ENCODE measurements at regions not wholly inside any gene's neighbourhood (a gene's known extent, or its start where the extent isn't known, plus 50 kb on each side); places are given as distances from the start of the nearest gene placed in this dataset.
"Not testable (repeated sequence)": the region's sequence is repeated elsewhere in the genome, so short reads cannot be mapped to it uniquely, and the experiment has no call there.

GRCh38 chr5:165405340-165405739, 1899.9 kb downstream of the MAT2B start:
- Histone ChIP-seq H3K27ac (ENCODE audit: low read length) (no peak overlapping the region), H3K4me1 (ENCODE audit: control insufficient read depth, insufficient read depth, low read length) (no peaks in the 10 kb centered on the region), H3K4me3 (ENCODE audit: low read length) (no peak overlapping the region), H3K9me3 (ENCODE audit: control insufficient read depth, low read depth, low read length) (peaks cover 2% of the 10 kb centered on the region), H3K36me3 (ENCODE audit: control insufficient read depth, insufficient read depth, low read length) (no peaks in the 10 kb centered on the region), H3K27me3 (ENCODE audit: control insufficient read depth, insufficient read depth, low read length) (no peaks in the 10 kb centered on the region)
- no peak for DNase-seq
- 60% methylated on average over 1 of the region's 1 CpG for WGBS (ENCODE audit: insufficient coverage, low lambda C conversion rate)

- 87% methylated on average over 3 of the region's 3 CpGs for WGBS (ENCODE audit: insufficient coverage, low lambda C conversion rate)
- Histone ChIP-seq H3K4me1 (ENCODE audit: control insufficient read depth, insufficient read depth, low read length) (no peaks in the 10 kb centered on the region), H3K9me3 (ENCODE audit: control insufficient read depth, low read depth, low read length) (peaks cover 2% of the 10 kb centered on the region), H3K4me3 (ENCODE audit: low read length) (no peak overlapping the region), H3K36me3 (ENCODE audit: control insufficient read depth, insufficient read depth, low read length) (no peaks in the 10 kb centered on the region), H3K27ac (ENCODE audit: low read length) (no peak overlapping the region), H3K27me3 (ENCODE audit: control insufficient read depth, insufficient read depth, low read length) (no peaks in the 10 kb centered on the region)
- DNase-seq: no peak
These were observed 1901.9 kb downstream of the MAT2B start for GRCh38 chr5:165407352-165407751.

- H3K27ac ChIP-seq (ENCODE audit: low read length): no peak overlapping the region
These were observed 1905.1 kb downstream of the MAT2B start for GRCh38 chr5:165410476-165410875.

GRCh38 chr5:165411532-165411931, 1906.1 kb downstream of the MAT2B start:
- H3K36me3 ChIP-seq (ENCODE audit: control insufficient read depth, insufficient read depth, low read length); H3K4me1 ChIP-seq (ENCODE audit: control insufficient read depth, insufficient read depth, low read length); H3K4me3 ChIP-seq (ENCODE audit: low read length); H3K9me3 ChIP-seq (ENCODE audit: control insufficient read depth, low read depth, low read length); H3K27ac ChIP-seq (ENCODE audit: low read length); H3K27me3 ChIP-seq (ENCODE audit: control insufficient read depth, insufficient read depth, low read length); DNase-seq: not testable (repeated sequence)
- 50% methylated on average over 1 of the region's 1 CpG for WGBS (ENCODE audit: insufficient coverage, low lambda C conversion rate)

More at GRCh38 chr5:165410476-165410875, 1905.1 kb downstream of the MAT2B start:
- no peaks in the 10 kb centered on the region for H3K27me3 ChIP-seq (ENCODE audit: control insufficient read depth, insufficient read depth, low read length)
- DNase-seq: no peak
- no peaks in the 10 kb centered on the region for H3K9me3 ChIP-seq (ENCODE audit: control insufficient read depth, low read depth, low read length)
- WGBS (ENCODE audit: insufficient coverage, low lambda C conversion rate): no CpG with 5 or more reads among the region's 1 CpG
- H3K4me3 ChIP-seq (ENCODE audit: low read length): no peak overlapping the region
- no peaks in the 10 kb centered on the region for H3K4me1 ChIP-seq (ENCODE audit: control insufficient read depth, insufficient read depth, low read length)
- no peaks in the 10 kb centered on the region for H3K36me3 ChIP-seq (ENCODE audit: control insufficient read depth, insufficient read depth, low read length)

- H3K27ac ChIP-seq (ENCODE audit: low read length): no peak overlapping the region
- no peaks in the 10 kb centered on the region for H3K36me3 ChIP-seq (ENCODE audit: control insufficient read depth, insufficient read depth, low read length)
- H3K4me1 ChIP-seq (ENCODE audit: control insufficient read depth, insufficient read depth, low read length): no peaks in the 10 kb centered on the region
- no peaks in the 10 kb centered on the region for H3K27me3 ChIP-seq (ENCODE audit: control insufficient read depth, insufficient read depth, low read length)
- DNase-seq: no peak
- no peaks in the 10 kb centered on the region for H3K9me3 ChIP-seq (ENCODE audit: control insufficient read depth, low read depth, low read length)
- WGBS (ENCODE audit: insufficient coverage, low lambda C conversion rate): 93% methylated on average over 3 of the region's 4 CpGs
- no peak overlapping the region for H3K4me3 ChIP-seq (ENCODE audit: low read length)
These were observed 1915.1 kb downstream of the MAT2B start for GRCh38 chr5:165420493-165420892.

- 86% methylated on average over 5 of the region's 10 CpGs for WGBS (ENCODE audit: insufficient coverage, low lambda C conversion rate)
- no peaks in the 10 kb centered on the region for H3K27me3 ChIP-seq (ENCODE audit: control insufficient read depth, insufficient read depth, low read length)
- no peaks in the 10 kb centered on the region for H3K4me1 ChIP-seq (ENCODE audit: control insufficient read depth, insufficient read depth, low read length)
- H3K4me3 ChIP-seq (ENCODE audit: low read length): no peak overlapping the region
- H3K36me3 ChIP-seq (ENCODE audit: control insufficient read depth, insufficient read depth, low read length): no peaks in the 10 kb centered on the region
- no peak overlapping the region for H3K27ac ChIP-seq (ENCODE audit: low read length)
- no peaks in the 10 kb centered on the region for H3K9me3 ChIP-seq (ENCODE audit: control insufficient read depth, low read depth, low read length)
- no peak for DNase-seq
These were observed 1918.4 kb downstream of the MAT2B start for GRCh38 chr5:165423697-165424299.

- Histone ChIP-seq H3K36me3 (ENCODE audit: control insufficient read depth, insufficient read depth, low read length) (no peaks in the 10 kb centered on the region), H3K4me1 (ENCODE audit: control insufficient read depth, insufficient read depth, low read length) (no peaks in the 10 kb centered on the region), H3K4me3 (ENCODE audit: low read length) (no peak overlapping the region), H3K27ac (ENCODE audit: low read length) (no peak overlapping the region), H3K27me3 (ENCODE audit: control insufficient read depth, insufficient read depth, low read length) (no peaks in the 10 kb centered on the region), H3K9me3 (ENCODE audit: control insufficient read depth, low read depth, low read length) (no peaks in the 10 kb centered on the region)
- WGBS (ENCODE audit: insufficient coverage, low lambda C conversion rate): 93% methylated on average over 2 of the region's 4 CpGs
- DNase-seq: no peak
These were observed 1920.2 kb downstream of the MAT2B start for GRCh38 chr5:165425594-165425993.

GRCh38 chr5:165448753-165449152, 1943.3 kb downstream of the MAT2B start:
- Histone ChIP-seq H3K9me3 (ENCODE audit: control insufficient read depth, low read depth, low read length) (no peaks in the 10 kb centered on the region), H3K36me3 (ENCODE audit: control insufficient read depth, insufficient read depth, low read length) (no peaks in the 10 kb centered on the region), H3K27me3 (ENCODE audit: control insufficient read depth, insufficient read depth, low read length) (no peaks in the 10 kb centered on the region), H3K4me3 (ENCODE audit: low read length) (no peak overlapping the region), H3K4me1 (ENCODE audit: control insufficient read depth, insufficient read depth, low read length) (no peaks in the 10 kb centered on the region), H3K27ac (ENCODE audit: low read length) (no peak overlapping the region)
- DNase-seq: no peak
- WGBS (ENCODE audit: insufficient coverage, low lambda C conversion rate): 100% methylated on average over 1 of the region's 1 CpG

- no peaks in the 10 kb centered on the region for H3K36me3 ChIP-seq (ENCODE audit: control insufficient read depth, insufficient read depth, low read length)
- DNase-seq: peak in 1 of 2 donors; percentile 1
- H3K27me3 ChIP-seq (ENCODE audit: control insufficient read depth, insufficient read depth, low read length): no peaks in the 10 kb centered on the region
- H3K27ac ChIP-seq (ENCODE audit: low read length): no peak overlapping the region
- no peak overlapping the region for H3K4me3 ChIP-seq (ENCODE audit: low read length)
- H3K4me1 ChIP-seq (ENCODE audit: control insufficient read depth, insufficient read depth, low read length): no peaks in the 10 kb centered on the region
- H3K9me3 ChIP-seq (ENCODE audit: control insufficient read depth, low read depth, low read length): no peaks in the 10 kb centered on the region
- WGBS (ENCODE audit: insufficient coverage, low lambda C conversion rate): no CpG with 5 or more reads among the region's 5 CpGs
These were observed 1952.6 kb downstream of the MAT2B start for GRCh38 chr5:165457859-165458481.

GRCh38 chr5:165459232-165459631, 1953.8 kb downstream of the MAT2B start:
- Histone ChIP-seq H3K36me3 (ENCODE audit: control insufficient read depth, insufficient read depth, low read length) (no peaks in the 10 kb centered on the region), H3K4me1 (ENCODE audit: control insufficient read depth, insufficient read depth, low read length) (no peaks in the 10 kb centered on the region), H3K27ac (ENCODE audit: low read length) (no peak overlapping the region), H3K27me3 (ENCODE audit: control insufficient read depth, insufficient read depth, low read length) (no peaks in the 10 kb centered on the region), H3K4me3 (ENCODE audit: low read length) (no peak overlapping the region), H3K9me3 (ENCODE audit: control insufficient read depth, low read depth, low read length) (no peaks in the 10 kb centered on the region)
- DNase-seq: no peak

- no peak for DNase-seq
- H3K4me3 ChIP-seq (ENCODE audit: low read length): no peak overlapping the region
- no peak overlapping the region for H3K27ac ChIP-seq (ENCODE audit: low read length)
- H3K27me3 ChIP-seq (ENCODE audit: control insufficient read depth, insufficient read depth, low read length): no peaks in the 10 kb centered on the region
- H3K9me3 ChIP-seq (ENCODE audit: control insufficient read depth, low read depth, low read length): no peaks in the 10 kb centered on the region
- H3K4me1 ChIP-seq (ENCODE audit: control insufficient read depth, insufficient read depth, low read length): no peaks in the 10 kb centered on the region
- no peaks in the 10 kb centered on the region for H3K36me3 ChIP-seq (ENCODE audit: control insufficient read depth, insufficient read depth, low read length)
- WGBS (ENCODE audit: insufficient coverage, low lambda C conversion rate): no CpG with 5 or more reads among the region's 4 CpGs
These were observed 1955.5 kb downstream of the MAT2B start for GRCh38 chr5:165460911-165461310.
